SK-N-MC (cell line): ENCODE measurements at regions not wholly inside any gene's neighbourhood (a gene's known extent, or its start where the extent isn't known, plus 50 kb on each side); places are given as distances from the start of the nearest gene placed in this dataset.

Experiments used
- EZH2 ChIP-seq: fragments of 200-600 bp; sonication (generic); IDR thresholded peaks from one replicate; pipeline ENCODE4 v1.6.1; 2017; ENCODE audit warnings: antibody characterized with exemption
- FOXP2 ChIP-seq: optimal IDR thresholded peaks from 2 replicates; pipeline ENCODE3; 2011; ENCODE audit warnings: mild to moderate bottlenecking, moderate library complexity; ENCODE audit not compliant: insufficient read depth; ENCODE audit errors: extremely low read length, control extremely low read depth
- POLR2AphosphoS5 ChIP-seq: IDR thresholded peaks from 2 replicates; pipeline ENCODE4 v1.6.1; 2012; ENCODE audit warnings: mild to moderate bottlenecking, low read depth, low read length, borderline replicate concordance

- TF ChIP-seq FOXP2: no peak
- TF ChIP-seq POLR2AphosphoS5: no peak
- no peak for TF ChIP-seq EZH2
Observed at GRCh38 chr2:126381091-126381490, 274.9 kb upstream of the GYPC start.
